ENCODE measurements at regions not wholly inside any gene's neighbourhood (a gene's known extent, or its start where the extent isn't known, plus 50 kb on each side); places are given as distances from the start of the nearest gene placed in this dataset.

GRCh38 chr13:59514316-59514715 lies 649.4 kb downstream of the DIAPH3 start:
- Histone ChIP-seq H3K4me3 (no peak overlapping the region), H3K27me3 (no peaks in the 10 kb centered on the region), H3K27ac (no peak overlapping the region), H3K4me1 (no peaks in the 10 kb centered on the region), H3K36me3 (no peaks in the 10 kb centered on the region), H3K9me3 (no peaks in the 10 kb centered on the region)
- no peak for TF ChIP-seq POLR2A (IDR thresholded peaks at IDR 0.05)
- TF ChIP-seq, protein P1, sequence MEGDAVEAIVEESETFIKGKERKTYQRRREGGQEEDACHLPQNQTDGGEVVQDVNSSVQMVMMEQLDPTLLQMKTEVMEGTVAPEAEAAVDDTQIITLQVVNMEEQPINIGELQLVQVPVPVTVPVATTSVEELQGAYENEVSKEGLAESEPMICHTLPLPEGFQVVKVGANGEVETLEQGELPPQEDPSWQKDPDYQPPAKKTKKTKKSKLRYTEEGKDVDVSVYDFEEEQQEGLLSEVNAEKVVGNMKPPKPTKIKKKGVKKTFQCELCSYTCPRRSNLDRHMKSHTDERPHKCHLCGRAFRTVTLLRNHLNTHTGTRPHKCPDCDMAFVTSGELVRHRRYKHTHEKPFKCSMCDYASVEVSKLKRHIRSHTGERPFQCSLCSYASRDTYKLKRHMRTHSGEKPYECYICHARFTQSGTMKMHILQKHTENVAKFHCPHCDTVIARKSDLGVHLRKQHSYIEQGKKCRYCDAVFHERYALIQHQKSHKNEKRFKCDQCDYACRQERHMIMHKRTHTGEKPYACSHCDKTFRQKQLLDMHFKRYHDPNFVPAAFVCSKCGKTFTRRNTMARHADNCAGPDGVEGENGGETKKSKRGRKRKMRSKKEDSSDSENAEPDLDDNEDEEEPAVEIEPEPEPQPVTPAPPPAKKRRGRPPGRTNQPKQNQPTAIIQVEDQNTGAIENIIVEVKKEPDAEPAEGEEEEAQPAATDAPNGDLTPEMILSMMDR (IDR thresholded peaks at IDR 0.05): no peak
- TF ChIP-seq EP300 (IDR thresholded peaks at IDR 0.05): no peak
- WGBS, 2 donors: 86 to 91% methylated on average over 5 of the region's 5 CpGs
- DNase-seq (ENCODE audit: low spot score in 2 of 2): no peak

GRCh38 chr13:59519819-59520218 lies 643.9 kb downstream of the DIAPH3 start:
- DNase-seq (ENCODE audit: low spot score in 2 of 2): no peak
- Histone ChIP-seq H3K27ac (no peak overlapping the region), H3K36me3 (no peaks in the 10 kb centered on the region), H3K4me1 (no peaks in the 10 kb centered on the region), H3K27me3 (no peaks in the 10 kb centered on the region), H3K4me3 (no peak overlapping the region), H3K9me3 (no peaks in the 10 kb centered on the region)
- TF ChIP-seq POLR2A (IDR thresholded peaks at IDR 0.05) (no peak), EP300 (IDR thresholded peaks at IDR 0.05) (no peak)
- TF ChIP-seq, protein P1 (IDR thresholded peaks at IDR 0.05): no peak
- 67 to 85% methylated on average over 2 of the region's 2 CpGs for WGBS, 2 donors

- TF ChIP-seq, protein P1 (IDR thresholded peaks at IDR 0.05): no peak
- TF ChIP-seq POLR2A (IDR thresholded peaks at IDR 0.05): no peak
- TF ChIP-seq EP300 (IDR thresholded peaks at IDR 0.05): no peak
- WGBS, 2 donors: 90 to 91% methylated on average over 1 of the region's 1 CpG
- no peak overlapping the region for H3K4me3 ChIP-seq
- no peaks in the 10 kb centered on the region for H3K9me3 ChIP-seq
- no peaks in the 10 kb centered on the region for H3K4me1 ChIP-seq
- H3K27ac ChIP-seq: no peak overlapping the region
- no peaks in the 10 kb centered on the region for H3K36me3 ChIP-seq
- H3K27me3 ChIP-seq: no peaks in the 10 kb centered on the region
- DNase-seq (ENCODE audit: low spot score in 2 of 2): no peak
Measured at GRCh38 chr13:59521549-59521948, 642.2 kb downstream of the DIAPH3 start.

DNA sequence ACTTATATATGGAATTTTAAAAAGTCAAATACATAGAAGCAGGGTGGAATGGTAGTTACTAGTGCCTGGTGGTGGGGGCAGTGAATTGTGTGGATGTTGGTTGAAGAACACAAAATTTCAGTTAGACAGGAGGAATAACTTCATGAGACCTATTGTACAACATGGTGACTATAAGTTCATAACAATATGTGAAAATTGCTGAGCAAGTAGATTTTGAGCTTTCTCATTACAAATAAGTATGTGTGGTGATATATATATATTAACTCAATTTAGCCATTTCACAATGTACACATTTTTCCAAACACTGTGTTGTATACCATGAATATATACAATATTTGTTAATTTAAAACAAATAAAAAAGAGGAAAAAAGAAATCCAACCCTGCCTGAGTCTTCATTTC lies 641.1 kb downstream of the DIAPH3 start:
- TF ChIP-seq, protein P1 (IDR thresholded peaks at IDR 0.05): no peak
- TF ChIP-seq EP300 (IDR thresholded peaks at IDR 0.05) (no peak), POLR2A (IDR thresholded peaks at IDR 0.05) (no peak)
- no peaks in the 10 kb centered on the region for H3K4me1 ChIP-seq
- no peaks in the 10 kb centered on the region for H3K9me3 ChIP-seq
- no peaks in the 10 kb centered on the region for H3K36me3 ChIP-seq
- H3K4me3 ChIP-seq: no peak overlapping the region
- DNase-seq (ENCODE audit: low spot score in 2 of 2): no peak
- no peaks in the 10 kb centered on the region for H3K27me3 ChIP-seq
- no peak overlapping the region for H3K27ac ChIP-seq

GRCh38 chr13:59527500-59527899 lies 636.2 kb downstream of the DIAPH3 start:
- H3K27me3 ChIP-seq: no peaks in the 10 kb centered on the region
- H3K9me3 ChIP-seq: no peaks in the 10 kb centered on the region
- H3K4me3 ChIP-seq: no peak overlapping the region
- TF ChIP-seq POLR2A (IDR thresholded peaks at IDR 0.05) (no peak), EP300 (IDR thresholded peaks at IDR 0.05) (no peak)
- TF ChIP-seq, protein P1 (IDR thresholded peaks at IDR 0.05): no peak
- WGBS, 2 donors: 82 to 88% methylated on average over 3 of the region's 3 CpGs
- peaks cover 0 to 13% (median 0%) of the 10 kb centered on the region in 4 donors for H3K4me1 ChIP-seq
- H3K27ac ChIP-seq: no peak overlapping the region
- no peaks in the 10 kb centered on the region for H3K36me3 ChIP-seq
- DNase-seq (ENCODE audit: low spot score in 2 of 2): no peak

All from tibial nerve (tissue), 4 donors.